ENCODE measurements at regions not wholly inside any gene's neighbourhood (a gene's known extent, or its start where the extent isn't known, plus 50 kb on each side); places are given as distances from the start of the nearest gene placed in this dataset.

DNA sequence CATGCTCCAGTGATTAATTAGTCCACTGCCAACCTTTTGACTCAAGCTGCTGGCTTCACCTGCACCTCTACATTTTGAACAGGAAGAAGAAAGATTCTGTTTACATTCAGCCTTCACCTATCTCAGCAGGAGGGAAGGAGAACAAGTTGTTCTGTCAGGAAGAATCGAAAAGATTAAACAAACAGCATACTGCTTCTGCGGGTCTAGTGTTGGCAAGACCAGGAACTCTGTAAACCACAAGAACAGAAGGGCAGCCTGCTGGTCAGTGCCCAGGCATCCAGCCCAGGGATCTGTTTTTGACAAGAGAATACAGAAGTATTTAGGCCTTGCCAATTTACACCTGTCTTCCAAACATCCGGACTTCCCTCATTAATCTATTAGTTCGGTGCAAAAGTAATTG is 189.7 kb downstream of the CHD9NB start:
- TF ChIP-seq POLR2A (IDR thresholded peaks at IDR 0.05), result no peak
- TF ChIP-seq, protein P1, sequence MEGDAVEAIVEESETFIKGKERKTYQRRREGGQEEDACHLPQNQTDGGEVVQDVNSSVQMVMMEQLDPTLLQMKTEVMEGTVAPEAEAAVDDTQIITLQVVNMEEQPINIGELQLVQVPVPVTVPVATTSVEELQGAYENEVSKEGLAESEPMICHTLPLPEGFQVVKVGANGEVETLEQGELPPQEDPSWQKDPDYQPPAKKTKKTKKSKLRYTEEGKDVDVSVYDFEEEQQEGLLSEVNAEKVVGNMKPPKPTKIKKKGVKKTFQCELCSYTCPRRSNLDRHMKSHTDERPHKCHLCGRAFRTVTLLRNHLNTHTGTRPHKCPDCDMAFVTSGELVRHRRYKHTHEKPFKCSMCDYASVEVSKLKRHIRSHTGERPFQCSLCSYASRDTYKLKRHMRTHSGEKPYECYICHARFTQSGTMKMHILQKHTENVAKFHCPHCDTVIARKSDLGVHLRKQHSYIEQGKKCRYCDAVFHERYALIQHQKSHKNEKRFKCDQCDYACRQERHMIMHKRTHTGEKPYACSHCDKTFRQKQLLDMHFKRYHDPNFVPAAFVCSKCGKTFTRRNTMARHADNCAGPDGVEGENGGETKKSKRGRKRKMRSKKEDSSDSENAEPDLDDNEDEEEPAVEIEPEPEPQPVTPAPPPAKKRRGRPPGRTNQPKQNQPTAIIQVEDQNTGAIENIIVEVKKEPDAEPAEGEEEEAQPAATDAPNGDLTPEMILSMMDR (IDR thresholded peaks at IDR 0.05 in 4 of 5, conservative IDR thresholded peaks at IDR 0.05 in 1 of 5), result no peak
